Caki2 (cell line): ENCODE measurements at regions not wholly inside any gene's neighbourhood (a gene's known extent, or its start where the extent isn't known, plus 50 kb on each side); places are given as distances from the start of the nearest gene placed in this dataset.
"Not testable (repeated sequence)": the region's sequence is repeated elsewhere in the genome, so short reads cannot be mapped to it uniquely, and the experiment has no call there.

Source experiments
- DNase-seq: peaks from one replicate; pipeline ENCODE4 v3.0.0-alpha.2; 2015; ENCODE audit warnings: low read depth
- in situ Hi-C: cut with HindIII; loops from 2 replicates; pipeline ENCODE4 v1.10.0; 2016; ENCODE audit warnings: low sequenced_read_pairs, low pct_unique_long_range_greater_than_20kb, mixed read lengths

- DNase-seq: no peak
- in situ Hi-C loops: no loop called here
Measured at GRCh38 chr6:11324453-11325015, 92.1 kb upstream of the NEDD9 start.

GRCh38 chr6:11323666-11324452, 91.4 kb upstream of the NEDD9 start:
- in situ Hi-C loops: no loop called here
- no peak for DNase-seq

DNA sequence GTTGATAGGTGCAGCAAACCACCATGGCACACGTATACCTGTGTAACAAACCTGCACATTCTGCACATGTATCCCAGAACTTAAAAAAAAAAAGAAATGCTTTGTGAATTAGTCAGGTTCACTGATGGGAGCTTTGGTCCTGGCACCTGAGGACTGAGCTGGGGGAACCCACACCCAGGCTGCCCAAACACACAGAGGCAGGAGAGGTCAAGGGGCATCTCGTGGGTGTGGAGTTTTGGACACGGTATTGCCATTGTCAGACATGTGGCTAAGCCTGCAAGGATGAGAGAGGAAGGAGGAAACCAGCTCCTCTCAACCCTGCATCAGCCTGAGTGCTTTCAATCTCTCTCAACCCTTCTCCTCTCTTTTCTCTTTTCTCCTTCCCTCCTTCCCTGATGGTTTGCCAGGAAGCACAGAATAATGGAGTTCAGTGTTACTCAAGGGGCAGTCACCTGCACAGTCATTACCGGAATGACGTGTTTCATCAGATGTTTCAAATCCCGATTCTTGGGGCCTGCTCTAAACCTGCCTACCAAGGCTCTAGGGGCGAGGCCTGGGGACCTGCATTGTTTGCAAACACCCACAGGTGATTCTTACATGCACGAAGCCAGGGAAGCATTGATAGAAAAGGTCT, 89.9 kb upstream of the NEDD9 start:
- DNase-seq: no peak
- in situ Hi-C loops: no loop called here

DNA sequence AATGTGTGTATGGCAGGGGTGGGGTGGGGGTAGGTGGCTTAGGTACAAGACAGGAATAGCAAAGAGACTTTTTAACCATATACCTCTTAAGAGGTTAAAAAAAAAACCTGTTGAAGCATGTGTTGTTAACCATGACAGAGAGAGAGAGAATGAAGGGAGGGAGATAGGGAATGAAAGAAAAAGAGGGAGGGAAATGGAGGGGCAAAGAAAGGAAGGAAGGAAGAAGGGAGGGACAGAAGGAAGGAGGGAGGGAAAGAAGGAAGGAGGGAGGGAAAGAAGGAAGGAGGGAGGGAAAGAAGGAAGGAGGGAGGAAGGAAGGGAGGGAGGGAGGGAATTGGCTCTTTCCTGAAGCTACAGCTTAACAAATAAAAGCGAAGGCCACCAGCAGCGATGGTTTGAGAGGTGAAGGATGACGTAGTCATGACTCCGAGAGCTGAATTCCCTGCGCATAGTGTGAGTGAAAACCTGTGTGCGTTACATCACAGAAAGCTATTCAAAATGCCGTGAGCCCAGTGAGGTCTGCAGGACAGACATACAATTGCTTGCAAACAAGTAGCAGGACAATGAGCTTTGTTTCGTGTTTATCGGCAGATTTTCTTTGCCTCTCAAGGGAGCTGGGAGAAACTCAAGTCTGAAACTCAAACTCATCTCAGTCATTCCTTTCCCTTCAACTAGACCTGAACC, 88.6 kb upstream of the NEDD9 start:
- in situ Hi-C loops: no loop called here
- no peak for DNase-seq

- in situ Hi-C loops: no loop called here
- no peak for DNase-seq
Measured at GRCh38 chr6:11318835-11319813, 86.7 kb upstream of the NEDD9 start.

- DNase-seq: peak; percentile 94
Measured at GRCh38 chr6:11317885-11318771, 85.7 kb upstream of the NEDD9 start.

DNA sequence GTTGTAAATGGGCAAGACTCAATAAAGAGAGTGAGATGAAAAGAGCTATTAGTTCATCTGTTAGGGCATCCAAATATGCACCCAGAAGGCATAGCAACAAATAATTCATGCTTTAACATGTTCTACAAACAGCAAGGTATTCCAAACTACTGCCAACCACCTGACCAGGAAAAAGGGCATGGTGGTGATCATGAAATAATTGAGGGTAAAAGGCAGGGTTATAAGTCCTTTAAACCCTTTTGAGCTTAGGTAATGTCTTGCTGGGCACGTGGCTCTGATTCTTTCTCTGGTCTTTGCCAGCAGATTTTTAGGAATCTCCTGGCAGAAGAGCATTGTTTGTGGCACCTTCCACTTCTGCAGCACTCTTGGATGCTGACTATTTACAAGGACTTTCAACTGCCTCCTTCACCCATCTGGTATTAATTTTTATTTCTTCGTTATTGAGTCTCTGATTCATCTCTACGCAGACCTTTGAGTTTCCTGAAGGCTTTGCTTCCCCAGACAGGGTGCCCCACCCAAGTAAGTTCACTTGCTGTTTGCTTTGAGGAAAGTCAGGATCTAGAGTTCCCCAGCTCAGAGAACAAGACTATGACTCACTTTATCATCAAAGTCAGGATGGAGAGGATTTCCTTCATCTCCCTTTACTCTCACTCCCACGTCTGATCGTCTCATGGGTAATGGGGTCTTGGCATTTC, 83.4 kb upstream of the NEDD9 start:
- DNase-seq: peak; percentile 61
- in situ Hi-C loops: no loop called here

More at GRCh38 chr6:11317885-11318771, 85.7 kb upstream of the NEDD9 start:
- in situ Hi-C loops: no loop called here

DNA sequence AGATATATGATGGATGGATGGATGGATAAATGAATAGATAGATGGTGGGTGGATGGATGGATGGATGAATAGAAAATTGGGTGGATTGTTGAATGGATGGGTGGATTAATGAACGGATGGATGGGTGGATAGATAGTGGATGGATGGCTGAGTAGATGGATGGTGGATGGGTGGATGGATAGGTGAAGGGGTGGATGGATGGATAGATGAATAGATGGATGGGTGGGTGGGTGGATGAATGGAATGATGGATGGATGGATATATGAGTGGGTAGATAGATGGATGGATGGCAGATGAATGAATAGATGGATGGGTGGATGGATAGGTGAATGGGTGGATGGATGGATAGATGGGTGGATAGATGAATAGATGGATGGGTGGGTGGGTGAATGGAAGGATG, 80.7 kb upstream of the NEDD9 start:
- in situ Hi-C loops: no loop called here
- no peak for DNase-seq

DNA sequence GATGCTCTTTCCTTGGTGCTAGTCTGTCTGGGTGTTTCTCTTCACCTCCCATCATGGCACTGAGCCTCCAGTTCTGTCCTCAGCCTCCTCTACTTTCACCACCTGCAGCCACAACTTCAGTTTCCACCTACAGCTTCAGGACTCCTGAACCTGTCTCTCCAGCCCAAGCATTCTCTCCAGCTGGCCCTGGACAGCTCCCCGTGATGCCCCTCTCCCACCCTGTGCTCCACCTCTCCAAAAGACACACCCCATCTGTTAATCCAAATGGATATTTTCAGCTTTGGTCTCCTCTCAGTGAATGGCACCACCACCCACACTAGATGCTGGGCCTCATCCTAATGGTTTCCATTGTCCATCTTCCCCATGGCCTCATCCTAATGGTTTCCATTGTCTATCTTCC, 79.5 kb upstream of the NEDD9 start:
- in situ Hi-C loops: no loop called here
- DNase-seq: no peak

DNA sequence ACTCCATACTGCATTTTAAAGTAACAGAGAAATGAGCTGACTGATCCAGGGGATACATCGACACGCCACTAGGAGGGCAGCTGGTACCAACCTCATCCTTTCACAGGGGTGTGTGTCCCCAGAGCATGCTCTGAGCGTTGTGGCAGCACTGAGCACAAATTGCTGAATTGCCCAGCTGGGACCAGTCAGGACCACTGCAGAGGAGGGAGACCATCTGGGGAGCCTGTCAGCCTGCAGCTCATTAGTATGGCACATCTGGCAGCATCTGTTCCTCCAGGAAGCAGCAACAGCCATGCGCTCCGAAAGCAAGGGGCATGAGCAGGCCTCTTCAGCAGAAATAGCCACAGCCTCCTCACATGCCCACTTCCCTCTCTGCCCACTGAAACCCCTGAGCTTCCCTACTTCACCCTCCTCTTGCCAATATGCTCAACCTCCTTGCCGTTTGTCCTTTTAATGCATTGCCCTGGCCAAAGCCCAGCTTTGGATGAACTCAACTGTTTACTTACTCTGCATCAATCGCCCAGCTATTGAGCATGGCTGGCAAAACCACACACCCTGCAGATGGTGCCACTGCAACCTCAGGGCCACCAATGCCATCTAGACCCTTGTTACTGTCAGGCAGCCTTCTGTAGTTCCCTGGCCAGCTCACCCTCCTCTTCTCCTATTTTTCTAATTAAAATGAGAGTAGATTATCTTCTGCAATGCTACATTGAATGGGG, 77.6 kb upstream of the NEDD9 start:
- in situ Hi-C loops: no loop called here
- no peak for DNase-seq

DNA sequence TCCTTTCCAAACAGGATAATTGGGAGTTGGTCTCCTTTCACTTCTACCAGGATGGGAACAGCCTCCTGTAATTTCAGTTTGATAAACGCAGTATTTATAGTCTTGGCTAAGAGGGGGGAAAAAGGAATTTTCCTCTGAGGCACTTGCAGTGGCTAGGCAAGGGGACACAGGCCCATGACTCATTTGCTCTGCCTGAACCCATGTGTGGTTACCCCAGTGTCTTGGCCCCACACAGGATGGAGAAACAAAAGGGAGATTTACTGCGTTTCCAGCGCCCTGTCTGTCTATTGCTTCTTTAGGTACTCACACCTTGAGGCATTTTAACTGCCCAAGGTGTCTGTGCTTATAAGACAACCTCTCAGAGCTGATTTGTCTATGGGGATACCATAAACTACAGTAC, 74.8 kb upstream of the NEDD9 start:
- DNase-seq: no peak
- in situ Hi-C loops: no loop called here

GRCh38 chr6:11304946-11305345, 72.5 kb upstream of the NEDD9 start:
- in situ Hi-C loops: no loop called here

GRCh38 chr6:11299876-11300428, 67.5 kb upstream of the NEDD9 start:
- in situ Hi-C loops: not testable (repeated sequence)

More at GRCh38 chr6:11304946-11305345, 72.5 kb upstream of the NEDD9 start:
- no peak for DNase-seq

GRCh38 chr6:11299421-11299784, 66.9 kb upstream of the NEDD9 start:
- in situ Hi-C loops, DNase-seq: not testable (repeated sequence)

More at GRCh38 chr6:11299876-11300428, 67.5 kb upstream of the NEDD9 start:
- not testable (repeated sequence) for DNase-seq

DNA sequence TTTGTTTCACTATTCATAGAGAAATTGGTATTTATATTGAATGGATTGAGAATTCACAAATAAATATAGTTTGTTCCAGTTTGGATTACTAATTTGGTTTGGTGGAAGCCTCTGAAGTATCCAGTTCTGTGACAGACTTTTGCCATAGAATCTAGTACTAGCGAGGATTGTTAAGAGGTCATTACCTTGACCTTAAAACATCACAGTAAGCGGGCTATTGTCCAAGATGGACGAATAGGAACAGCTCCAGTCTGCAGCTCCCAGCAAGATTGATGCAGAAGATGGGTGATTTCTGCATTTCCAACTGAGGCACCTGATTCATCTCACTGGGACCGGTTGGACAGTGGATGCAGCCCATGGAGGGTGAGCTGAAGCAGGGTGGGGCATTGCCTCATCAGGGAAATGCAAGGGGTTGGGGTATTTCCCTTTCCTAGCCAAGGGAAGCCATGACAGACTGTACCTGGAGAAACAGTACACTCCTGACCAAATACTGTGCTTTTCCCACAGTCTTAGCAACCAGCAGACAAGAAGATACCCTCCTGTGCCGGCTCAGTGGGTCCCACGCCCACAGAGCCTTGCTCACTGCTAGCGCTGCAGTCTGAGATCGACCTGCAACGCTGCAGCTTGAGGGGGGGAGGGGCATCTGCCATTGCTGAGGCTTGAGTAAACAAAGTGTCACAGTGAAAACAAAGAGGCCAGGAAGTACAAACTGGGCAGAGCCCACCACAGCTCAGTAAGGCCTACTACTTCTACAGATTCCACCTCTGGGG, 66.4 kb upstream of the NEDD9 start:
- in situ Hi-C loops: no loop called here
- DNase-seq: peak; percentile 61
